HUES6 (cell line): ENCODE measurements at regions not wholly inside any gene's neighbourhood (a gene's known extent, or its start where the extent isn't known, plus 50 kb on each side); places are given as distances from the start of the nearest gene placed in this dataset.

Experiments used
- H3K27ac ChIP-seq: 2 replicates; pipeline ENCODE4 v1.7.0; 2013; ENCODE audit warnings: low read depth, mild to moderate bottlenecking, low read length, inconsistent platforms
- H3K27me3 ChIP-seq: 2 replicates; pipeline ENCODE4 v1.6.1; 2013; ENCODE audit warnings: low read length; ENCODE audit not compliant: control insufficient read depth, insufficient read depth
- H3K36me3 ChIP-seq: 2 replicates; pipeline ENCODE4 v1.6.1; 2013; ENCODE audit warnings: low read length; ENCODE audit not compliant: control insufficient read depth, insufficient read depth
- H3K4me1 ChIP-seq: 2 replicates; pipeline ENCODE4 v1.6.1; 2013; ENCODE audit warnings: low read length; ENCODE audit not compliant: control insufficient read depth, insufficient read depth
- H3K4me3 ChIP-seq: 2 replicates; pipeline ENCODE4 v1.5.1; 2013; ENCODE audit warnings: low read depth, low read length
- H3K9ac ChIP-seq: one replicate; pipeline ENCODE4 v1.6.1; 2013; ENCODE audit warnings: mild to moderate bottlenecking, low read length
- H3K9me3 ChIP-seq: 2 replicates; pipeline ENCODE4 v1.6.1; 2013; ENCODE audit warnings: low read depth, low read length; ENCODE audit not compliant: control insufficient read depth, insufficient read depth

DNA sequence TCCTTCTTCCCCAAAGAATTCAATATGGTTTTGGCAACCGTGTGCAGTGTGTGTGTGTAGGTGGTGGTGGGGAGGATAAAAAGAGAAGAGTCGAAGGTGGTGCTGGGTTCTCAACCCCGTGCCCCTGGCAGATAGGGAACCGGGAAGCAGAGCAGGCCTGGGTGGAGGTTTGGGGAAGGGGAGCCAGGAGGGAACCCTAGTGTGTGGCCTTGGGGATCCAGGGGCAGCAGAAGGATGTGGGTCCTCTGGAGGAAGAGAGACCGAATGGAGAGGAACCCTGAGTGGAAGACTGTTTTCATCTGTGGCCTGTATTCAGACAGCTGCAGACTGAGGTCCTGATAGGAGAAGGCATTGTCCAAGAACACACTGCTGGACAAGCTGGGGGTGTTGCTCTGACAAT, 73.3 kb upstream of the B3GAT1 start:
- H3K4me1 ChIP-seq = no peaks in the 10 kb centered on the region
- no peaks in the 10 kb centered on the region for H3K9me3 ChIP-seq
- no peak overlapping the region for H3K27ac ChIP-seq
- H3K4me3 ChIP-seq = no peak overlapping the region
- H3K27me3 ChIP-seq = peaks cover 29% of the 10 kb centered on the region
- H3K36me3 ChIP-seq = no peaks in the 10 kb centered on the region
- no peak overlapping the region for H3K9ac ChIP-seq

DNA sequence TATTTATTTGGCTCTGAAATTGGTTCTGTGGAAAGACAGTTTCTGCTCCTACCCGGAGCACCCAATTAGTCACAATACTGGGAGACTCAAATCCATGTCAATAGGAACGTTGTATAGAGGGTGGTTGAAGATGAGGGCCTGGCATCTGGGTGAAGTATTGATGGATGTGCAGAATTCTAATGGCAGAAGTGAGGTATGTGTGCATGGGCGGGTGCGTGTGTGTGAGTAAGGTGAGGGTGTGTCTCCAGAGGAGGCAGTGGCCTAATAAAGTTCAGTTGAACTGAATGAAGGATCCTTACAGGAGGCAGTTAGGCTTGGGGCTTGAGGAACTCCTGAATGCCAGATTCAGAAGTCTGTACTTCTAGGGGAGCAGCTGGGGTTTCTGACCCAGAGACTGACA, 71.8 kb upstream of the B3GAT1 start:
- Histone ChIP-seq H3K27me3 (peaks cover 25% of the 10 kb centered on the region), H3K9me3 (no peaks in the 10 kb centered on the region), H3K27ac (no peak overlapping the region), H3K4me1 (peaks cover 12% of the 10 kb centered on the region), H3K9ac (no peak overlapping the region), H3K4me3 (no peak overlapping the region), H3K36me3 (no peaks in the 10 kb centered on the region)

DNA sequence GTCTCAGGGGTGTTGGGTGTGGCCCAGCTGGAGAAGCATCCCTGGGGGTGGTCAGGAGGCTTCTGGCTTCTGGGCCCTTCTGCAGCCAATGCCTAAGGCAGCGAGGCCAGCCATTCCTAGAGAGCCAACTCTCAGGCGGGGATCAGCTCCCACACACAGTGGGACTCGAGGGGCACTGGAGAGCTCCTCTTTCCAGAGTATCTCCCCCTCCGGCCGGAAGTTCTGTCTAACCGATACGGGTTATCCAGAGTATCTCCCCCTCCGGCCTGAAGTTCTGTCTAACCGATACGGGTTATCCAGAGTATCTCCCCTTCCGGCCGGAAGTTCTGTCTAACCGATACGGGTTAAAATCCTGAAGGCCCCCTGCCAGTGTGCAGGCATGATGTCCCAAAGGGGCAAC, 71.2 kb upstream of the B3GAT1 start:
- Histone ChIP-seq H3K36me3 (no peaks in the 10 kb centered on the region), H3K4me1 (peaks cover 17% of the 10 kb centered on the region), H3K27me3 (peaks cover 21% of the 10 kb centered on the region; the same call in 1 of the 2 replicates), H3K9ac (no peak overlapping the region), H3K4me3 (no peak overlapping the region), H3K9me3 (no peaks in the 10 kb centered on the region), H3K27ac (no peak overlapping the region)

DNA sequence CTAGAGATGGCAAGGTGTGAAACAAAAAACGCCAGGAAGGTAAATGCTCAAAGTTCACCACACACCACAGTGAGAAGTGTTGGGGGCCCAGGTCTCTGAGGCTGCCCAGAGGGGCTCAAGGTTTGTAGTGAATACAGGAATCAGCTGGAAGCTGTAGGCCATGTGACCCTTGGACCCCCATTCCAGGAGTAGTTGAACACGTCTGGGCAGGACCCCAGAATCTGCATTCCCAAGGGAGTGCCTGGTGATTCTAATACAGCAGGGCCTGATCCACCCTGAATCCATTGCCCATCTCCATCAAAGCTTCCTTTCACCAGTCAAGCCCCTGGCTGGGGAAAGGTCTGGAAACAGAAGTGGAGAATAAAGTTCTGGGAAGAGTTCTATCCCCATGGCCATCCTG, 70.8 kb upstream of the B3GAT1 start:
- Histone ChIP-seq H3K9me3 (no peaks in the 10 kb centered on the region), H3K27ac (no peak overlapping the region), H3K27me3 (peaks cover 21% of the 10 kb centered on the region; the same call in 1 of the 2 replicates), H3K4me1 (peaks cover 21% of the 10 kb centered on the region), H3K4me3 (no peak overlapping the region), H3K36me3 (no peaks in the 10 kb centered on the region), H3K9ac (no peak overlapping the region)

DNA sequence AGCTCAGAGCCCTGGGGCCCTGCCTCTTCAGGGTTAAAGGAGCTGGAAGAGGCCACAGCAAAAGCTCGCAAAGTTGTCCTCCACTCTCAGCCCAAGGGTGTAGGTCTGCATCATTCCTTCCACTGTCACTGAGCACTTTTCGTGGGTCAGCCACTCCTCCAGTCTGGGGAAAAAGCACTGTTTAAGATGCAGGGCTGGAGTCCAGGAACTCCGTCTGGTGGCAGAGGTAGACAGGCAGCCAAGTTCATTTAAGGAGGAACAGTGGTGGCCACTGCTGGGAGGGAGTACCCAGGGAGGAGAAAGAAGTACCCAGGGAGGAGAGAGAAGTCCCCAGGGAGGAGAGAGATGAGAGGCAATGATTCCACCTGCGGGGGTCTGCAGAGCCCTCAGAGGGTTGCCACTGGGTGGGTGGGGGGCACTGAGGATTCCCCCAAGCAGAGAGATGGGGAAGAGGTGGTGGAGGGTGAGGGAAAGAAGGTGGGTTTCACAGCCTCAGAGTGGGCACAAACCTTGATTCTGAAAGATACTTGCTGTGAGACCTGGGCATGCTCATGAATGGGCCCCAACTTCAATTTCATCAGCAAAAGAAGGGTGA, 70.0 kb upstream of the B3GAT1 start:
- Histone ChIP-seq H3K27me3 (peaks cover 24% of the 10 kb centered on the region; the same call in 1 of the 2 replicates), H3K4me3 (no peak overlapping the region), H3K27ac (no peak overlapping the region)

DNA sequence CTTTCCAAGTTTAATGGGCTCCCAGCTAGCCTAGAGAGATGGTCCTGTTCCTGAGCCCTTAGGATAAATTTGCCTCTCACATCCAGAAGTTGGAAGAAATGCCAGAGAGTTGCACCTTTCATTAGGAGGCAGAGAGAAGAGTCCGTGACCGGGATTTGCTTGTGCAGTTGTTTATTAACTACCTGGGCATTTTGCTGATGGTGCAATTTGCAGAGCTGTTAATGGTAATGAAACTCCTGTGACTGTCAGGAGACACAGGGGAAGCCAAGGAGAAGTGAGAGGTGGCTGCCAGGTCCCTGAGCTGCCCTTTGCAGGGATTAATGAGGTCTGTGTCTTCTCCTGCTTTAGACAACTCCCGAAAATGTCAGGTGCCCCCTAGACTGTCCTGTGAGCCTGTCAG, 69.1 kb upstream of the B3GAT1 start:
- peaks cover 26% of the 10 kb centered on the region; the same call in 1 of the 2 replicates for H3K27me3 ChIP-seq
- no peak overlapping the region for H3K4me3 ChIP-seq
- H3K4me1 ChIP-seq = peaks cover 35% of the 10 kb centered on the region

More for the DNA sequence above, 70.0 kb upstream of the B3GAT1 start:
- Histone ChIP-seq H3K36me3 (no peaks in the 10 kb centered on the region), H3K4me1 (peaks cover 30% of the 10 kb centered on the region), H3K9me3 (no peaks in the 10 kb centered on the region), H3K9ac (no peak overlapping the region)

DNA sequence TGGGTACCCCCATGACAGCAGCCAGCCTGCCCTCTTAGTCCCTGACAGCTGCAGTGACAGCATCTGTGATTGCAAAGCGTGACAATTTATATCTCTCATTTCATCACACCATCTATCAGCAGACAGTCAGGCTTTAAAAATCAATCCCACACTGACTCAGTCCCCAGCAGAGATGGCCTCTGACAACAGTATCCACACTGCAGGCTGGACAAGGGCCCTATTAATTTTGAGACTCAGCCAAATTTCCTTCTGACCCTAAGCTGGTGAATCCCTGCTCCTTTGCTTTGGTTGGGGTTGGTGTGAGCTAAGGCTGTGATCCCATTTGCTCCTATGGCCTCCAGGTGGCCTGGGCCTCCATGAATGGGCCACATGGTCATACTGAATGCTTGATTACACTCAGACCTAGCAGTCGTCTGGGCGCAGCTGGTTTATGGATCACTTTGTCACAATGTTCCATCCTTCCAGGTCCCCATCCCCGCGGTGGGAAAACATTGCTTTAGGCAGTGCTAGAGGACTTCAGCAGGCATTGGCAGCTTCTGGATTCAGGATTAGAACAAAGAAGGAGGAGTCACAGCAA, 68.2 kb upstream of the B3GAT1 start:
- Histone ChIP-seq H3K9ac (no peak overlapping the region), H3K27ac (no peak overlapping the region), H3K36me3 (no peaks in the 10 kb centered on the region), H3K4me3 (no peak overlapping the region), H3K4me1 (peaks cover 35% of the 10 kb centered on the region), H3K27me3 (peaks cover 26% of the 10 kb centered on the region; the same call in 1 of the 2 replicates), H3K9me3 (no peaks in the 10 kb centered on the region)

More for the DNA sequence above, 69.1 kb upstream of the B3GAT1 start:
- no peaks in the 10 kb centered on the region for H3K9me3 ChIP-seq
- H3K9ac ChIP-seq = no peak overlapping the region
- no peak overlapping the region for H3K27ac ChIP-seq
- H3K36me3 ChIP-seq = no peaks in the 10 kb centered on the region

DNA sequence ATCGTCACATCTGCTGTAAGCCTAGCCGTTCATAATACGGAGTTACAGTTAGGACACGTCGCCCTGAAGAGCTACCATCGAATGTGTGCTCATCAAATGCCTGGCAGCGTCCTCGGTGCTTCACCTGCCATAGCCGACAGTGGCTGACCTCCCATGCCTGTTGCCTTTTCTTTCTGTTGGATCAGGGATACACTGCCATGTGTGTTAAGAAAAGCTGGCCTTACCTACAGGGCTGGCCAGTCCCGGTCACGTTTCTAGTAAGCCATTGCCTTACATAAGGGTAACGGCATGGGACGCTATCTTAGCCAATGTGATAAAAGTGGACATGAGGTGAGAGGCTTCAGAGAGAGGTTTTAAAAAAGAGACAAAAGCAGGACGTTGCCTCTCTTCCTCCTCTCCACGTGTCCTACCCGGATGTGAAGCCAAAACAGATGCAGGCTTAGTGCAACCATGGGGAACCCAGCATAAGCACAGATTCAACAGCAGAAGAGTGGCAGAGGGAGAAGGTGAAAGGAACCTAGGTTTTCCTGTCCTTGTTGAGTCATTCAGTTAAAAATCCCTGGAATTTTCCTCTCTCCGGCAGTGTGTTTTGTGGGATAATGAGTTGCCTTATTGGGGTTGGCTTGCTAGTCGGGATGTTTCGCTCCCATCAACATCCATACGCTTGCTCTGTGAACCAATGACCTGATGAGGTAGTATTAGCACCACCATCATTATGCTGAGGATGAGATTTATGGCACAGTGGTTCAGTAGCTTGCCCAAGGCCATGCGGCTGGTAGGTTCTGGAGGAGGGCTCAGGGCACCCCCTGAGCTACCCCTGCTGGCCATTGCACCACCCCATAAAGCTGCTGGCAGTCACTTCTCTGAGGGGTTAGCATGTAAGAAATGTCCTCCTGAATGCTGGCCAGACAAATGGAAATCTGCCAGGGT, 67.4 kb upstream of the B3GAT1 start:
- peaks cover 35% of the 10 kb centered on the region for H3K4me1 ChIP-seq

DNA sequence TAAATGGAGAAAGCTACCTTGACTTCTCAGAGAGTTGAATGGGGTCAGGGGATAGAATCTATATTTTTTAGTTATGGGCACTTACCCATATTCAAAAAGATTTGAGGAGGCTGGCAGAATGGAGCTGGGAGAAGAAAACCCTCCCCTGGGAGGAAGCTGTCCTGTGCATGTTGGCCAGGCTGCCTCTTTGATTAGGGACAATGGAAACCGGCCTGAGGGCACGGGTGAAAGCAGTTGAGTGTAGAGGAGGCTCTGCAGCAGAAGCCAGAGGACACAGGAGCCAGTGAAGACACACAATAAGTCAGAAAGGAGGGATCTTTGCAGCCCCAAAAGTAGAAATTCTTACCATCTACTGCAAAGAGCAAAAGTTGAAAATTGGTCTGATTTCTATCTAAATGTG, 66.6 kb upstream of the B3GAT1 start:
- H3K27me3 ChIP-seq = peaks cover 30% of the 10 kb centered on the region
- H3K4me1 ChIP-seq = peaks cover 35% of the 10 kb centered on the region
- no peaks in the 10 kb centered on the region for H3K36me3 ChIP-seq
- H3K4me3 ChIP-seq = no peak overlapping the region
- H3K9ac ChIP-seq = no peak overlapping the region
- H3K27ac ChIP-seq = no peak overlapping the region
- no peaks in the 10 kb centered on the region for H3K9me3 ChIP-seq

More for the DNA sequence above, 67.4 kb upstream of the B3GAT1 start:
- no peak overlapping the region for H3K27ac ChIP-seq
- H3K9ac ChIP-seq = no peak overlapping the region
- no peaks in the 10 kb centered on the region for H3K9me3 ChIP-seq
- H3K4me3 ChIP-seq = no peak overlapping the region
- no peaks in the 10 kb centered on the region for H3K36me3 ChIP-seq
- H3K27me3 ChIP-seq = peaks cover 26% of the 10 kb centered on the region; the same call in 1 of the 2 replicates

DNA sequence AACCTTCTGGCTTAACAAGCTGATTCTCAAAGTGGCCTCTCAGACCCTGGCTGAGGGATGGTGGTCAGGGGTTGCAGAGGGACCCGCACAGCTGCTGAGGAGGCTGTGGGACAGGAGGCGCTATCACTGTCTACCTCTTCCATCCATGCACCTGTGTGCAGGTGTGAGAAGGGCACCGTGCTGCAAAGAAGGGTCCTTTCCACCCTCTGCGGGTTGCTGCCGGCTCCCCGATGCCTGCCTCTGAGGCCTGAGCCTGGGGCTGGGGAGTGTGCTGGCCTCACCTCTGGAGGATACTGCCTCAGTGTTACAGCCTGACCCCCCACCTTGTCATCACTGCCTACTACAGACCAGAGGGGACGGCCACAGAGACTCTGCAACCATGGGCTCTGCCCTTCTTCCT, 66.1 kb upstream of the B3GAT1 start:
- Histone ChIP-seq H3K4me3 (no peak overlapping the region), H3K27me3 (peaks cover 33% of the 10 kb centered on the region), H3K36me3 (no peaks in the 10 kb centered on the region), H3K9ac (no peak overlapping the region), H3K9me3 (no peaks in the 10 kb centered on the region), H3K4me1 (peaks cover 35% of the 10 kb centered on the region), H3K27ac (no peak overlapping the region)

DNA sequence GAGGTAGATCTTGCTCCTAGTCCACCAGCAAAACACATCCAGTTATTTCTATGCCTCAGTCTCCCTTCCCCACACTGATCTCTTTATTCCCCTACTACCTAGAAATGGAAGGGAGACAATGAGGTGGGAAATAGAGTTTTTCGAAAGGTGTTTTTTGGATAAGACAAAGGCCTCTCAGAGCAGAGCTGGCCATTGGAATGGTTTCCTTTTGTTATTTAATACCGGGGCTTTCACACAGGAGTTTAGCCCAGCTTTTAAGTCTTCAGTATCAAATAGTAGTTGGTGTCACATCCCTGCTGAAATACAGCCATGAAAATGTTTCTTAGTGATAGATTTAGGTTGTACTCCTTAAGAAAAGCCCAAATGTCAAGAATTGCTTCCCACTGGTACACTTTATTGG, 65.4 kb upstream of the B3GAT1 start:
- Histone ChIP-seq H3K9ac (no peak overlapping the region), H3K9me3 (no peaks in the 10 kb centered on the region), H3K36me3 (no peaks in the 10 kb centered on the region), H3K4me3 (no peak overlapping the region), H3K4me1 (peaks cover 35% of the 10 kb centered on the region), H3K27ac (no peak overlapping the region), H3K27me3 (peaks cover 37% of the 10 kb centered on the region)
